ENCODE measurements at regions not wholly inside any gene's neighbourhood (a gene's known extent, or its start where the extent isn't known, plus 50 kb on each side); places are given as distances from the start of the nearest gene placed in this dataset.

GRCh38 chr15:69976366-69976994, 121.2 kb downstream of the TLE3 start:
- H3K4me3 ChIP-seq (ENCODE audit: low read depth, low read length): no peak overlapping the region
- DNase-seq (ENCODE audit: low read depth): peak; percentile 54
- TF ChIP-seq CTCF (IDR thresholded peaks at IDR 0.05; ENCODE audit: insufficient read depth, low read length): no peak

- TF ChIP-seq CTCF (IDR thresholded peaks at IDR 0.05; ENCODE audit: insufficient read depth, low read length): no peak
- no peak overlapping the region for H3K4me3 ChIP-seq (ENCODE audit: low read depth, low read length)
- DNase-seq (ENCODE audit: low read depth): no peak
Observed at GRCh38 chr15:69978603-69979002, 119.1 kb downstream of the TLE3 start.

GRCh38 chr15:69979262-69979661, 118.5 kb downstream of the TLE3 start:
- no peak overlapping the region for H3K4me3 ChIP-seq (ENCODE audit: low read depth, low read length)
- DNase-seq (ENCODE audit: low read depth): no peak
- TF ChIP-seq CTCF (IDR thresholded peaks at IDR 0.05; ENCODE audit: insufficient read depth, low read length): no peak

GRCh38 chr15:69979783-69980182, 117.9 kb downstream of the TLE3 start:
- no peak for TF ChIP-seq CTCF (IDR thresholded peaks at IDR 0.05; ENCODE audit: insufficient read depth, low read length)
- no peak for DNase-seq (ENCODE audit: low read depth)
- H3K4me3 ChIP-seq (ENCODE audit: low read depth, low read length): no peak overlapping the region

DNA sequence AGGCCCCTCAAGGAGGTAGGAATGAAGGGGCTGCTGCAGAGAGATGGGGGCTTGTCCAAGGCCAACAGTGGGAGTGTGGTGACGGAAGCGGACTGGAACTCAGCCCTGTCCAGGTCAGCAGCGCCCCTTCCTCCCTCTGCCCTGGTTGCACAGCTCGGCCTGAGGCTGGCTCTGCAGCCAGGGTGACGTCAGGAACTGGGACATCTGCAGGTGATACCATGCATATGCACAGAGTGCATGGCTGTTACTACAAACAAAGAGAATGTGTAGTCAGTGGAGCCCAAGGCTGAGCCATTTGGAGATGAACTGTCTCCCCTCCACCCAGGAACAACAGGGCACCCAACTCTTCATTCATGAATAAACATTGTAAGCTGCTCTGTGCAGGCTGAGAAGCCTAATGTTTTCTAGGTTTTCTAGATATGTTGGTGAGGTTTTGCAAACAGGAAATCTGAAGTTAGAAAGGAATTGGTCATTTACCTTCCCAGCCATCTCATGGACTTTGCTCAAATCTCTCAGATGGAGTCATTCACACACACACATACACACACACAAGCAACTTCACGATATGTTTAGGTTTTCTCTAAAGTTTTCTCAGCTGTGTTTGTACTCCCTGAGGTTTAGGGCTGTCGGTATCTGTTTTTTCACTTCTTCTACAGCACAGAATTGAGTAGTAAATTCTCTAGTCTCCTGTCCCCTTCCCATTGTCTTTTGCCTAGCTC, 117.2 kb downstream of the TLE3 start:
- no peak for DNase-seq (ENCODE audit: low read depth)
- H3K4me3 ChIP-seq (ENCODE audit: low read depth, low read length): no peak overlapping the region
- no peak for TF ChIP-seq CTCF (IDR thresholded peaks at IDR 0.05; ENCODE audit: insufficient read depth, low read length)

DNA sequence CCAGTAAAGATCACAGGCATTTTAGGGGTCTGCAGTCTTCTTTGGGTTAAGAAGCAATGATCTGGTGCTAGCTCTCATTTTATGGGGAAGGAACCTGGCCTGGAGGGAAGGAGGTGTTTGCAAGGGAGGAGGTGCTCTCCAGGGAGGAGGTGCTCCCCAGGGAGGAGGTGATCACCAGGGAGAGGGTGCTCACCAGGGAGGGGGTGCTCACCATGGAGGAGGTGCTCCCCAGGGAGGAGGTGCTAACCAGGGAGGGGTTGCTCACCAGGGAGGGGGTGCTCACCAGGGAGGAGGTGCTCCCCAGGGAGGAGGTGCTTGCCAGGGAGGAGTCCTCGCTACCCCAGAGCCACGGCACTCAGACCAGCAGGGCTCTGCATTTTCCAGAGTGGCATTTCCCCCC, 115.7 kb downstream of the TLE3 start:
- H3K4me3 ChIP-seq (ENCODE audit: low read depth, low read length): no peak overlapping the region
- DNase-seq (ENCODE audit: low read depth): no peak
- TF ChIP-seq CTCF (IDR thresholded peaks at IDR 0.05; ENCODE audit: insufficient read depth, low read length): no peak
